Small intestine (tissue), 7 donors: ENCODE measurements at regions not wholly inside any gene's neighbourhood (a gene's known extent, or its start where the extent isn't known, plus 50 kb on each side); places are given as distances from the start of the nearest gene placed in this dataset.

Experiments
- DNase-seq, 2 donors: peaks; one replicate each; pipeline versions ENCODE4 v3.0.0 to v3.0.0-alpha.2; 2013
- FAIRE-seq: peaks from 2 replicates; lab custom pipeline; 2012; peaks lifted over from hg19 to GRCh38; lab: Jason Lieb, UNC
- H3K27ac ChIP-seq, 3 donors: one replicate each; pipeline ENCODE4 v1.5.1; 2013; ENCODE audit warnings: low read length in 2 of 3, mild to moderate bottlenecking in 2 of 3, control low read depth in 1 of 3, inconsistent platforms in 1 of 3, low read depth in 1 of 3, moderate library complexity in 1 of 3
- H3K27me3 ChIP-seq, 3 donors: one replicate each; pipeline ENCODE4 v1.6.1; 2013; ENCODE audit warnings: low read length in 3 of 3, inconsistent platforms in 1 of 3; ENCODE audit not compliant: control insufficient read depth in 3 of 3, insufficient read depth in 3 of 3
- H3K36me3 ChIP-seq, 3 donors: one replicate each; pipeline ENCODE4 v1.6.1; 2013; ENCODE audit warnings: low read length in 3 of 3, inconsistent platforms in 1 of 3, low read depth in 1 of 3, mild to moderate bottlenecking in 1 of 3, moderate library complexity in 1 of 3; ENCODE audit not compliant: control insufficient read depth in 3 of 3, insufficient read depth in 2 of 3
- H3K4me1 ChIP-seq, 3 donors: one replicate each; pipeline ENCODE4 v1.6.1; 2013; ENCODE audit warnings: low read length in 2 of 3, inconsistent platforms in 1 of 3, low read depth in 1 of 3, mild to moderate bottlenecking in 1 of 3, moderate library complexity in 1 of 3; ENCODE audit not compliant: control insufficient read depth in 3 of 3, insufficient read depth in 2 of 3
- H3K4me3 ChIP-seq, 3 donors: one replicate each; pipeline ENCODE4 v1.5.1; 2013; ENCODE audit warnings: low read length in 3 of 3, control low read depth in 1 of 3, inconsistent platforms in 1 of 3, low read depth in 1 of 3, mild to moderate bottlenecking in 1 of 3, moderate library complexity in 1 of 3
- H3K9me3 ChIP-seq, 2 donors: one replicate each; pipeline ENCODE4 v1.6.1; 2013; ENCODE audit warnings: low read depth in 1 of 2, low read length in 1 of 2; ENCODE audit not compliant: control insufficient read depth in 2 of 2, insufficient read depth in 1 of 2
- WGBS, 3 donors: extraction: QIAGEN DNeasy Blood & Tissue Kit; methylation state at CpG; one replicate each; pipeline ENCODE4 v1.1.7; 2013; 5-methylcytosine and 5-hydroxymethylcytosine counted together
- donor health status: healthy with polysubstance abuse.
- donor health status: control.
- donor health status: control.
- donor health status: Bipolar disorder and iron deficiency.
- donor health status: healthy.

DNA sequence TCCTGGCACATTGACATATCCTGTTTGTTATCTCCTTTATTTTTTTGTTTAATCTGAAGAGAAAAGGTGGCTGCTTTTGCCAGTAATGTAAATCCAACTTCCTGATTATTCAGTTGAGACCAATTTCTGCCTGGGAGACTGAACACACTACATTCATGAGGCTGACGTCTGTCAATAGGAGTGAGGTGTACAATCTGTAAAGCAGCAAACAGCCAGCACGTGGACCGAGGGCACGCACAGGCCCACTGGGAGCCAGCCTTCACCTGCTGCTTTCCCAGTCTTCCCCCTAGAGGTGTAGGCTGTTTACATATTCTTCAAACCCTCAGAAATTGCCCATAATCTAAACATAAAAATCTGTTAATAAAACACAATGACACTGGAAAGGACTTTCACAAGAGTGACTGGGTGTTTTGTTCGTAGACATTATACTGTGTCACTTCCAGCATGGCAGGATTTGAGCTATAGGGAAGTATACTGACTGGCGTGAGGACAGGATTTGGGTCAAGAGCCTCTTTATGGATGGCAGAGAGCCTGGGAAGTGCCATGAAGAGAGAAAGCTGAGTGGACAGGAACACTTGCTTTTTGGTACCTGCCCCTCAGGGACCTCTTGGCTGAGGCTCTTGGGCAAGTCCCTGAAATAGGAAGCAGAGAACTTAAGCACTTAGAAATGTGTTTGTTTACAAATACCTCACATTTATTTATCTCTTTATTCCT lies 552.9 kb upstream of the CAMK1G start:
- H3K9me3 ChIP-seq: no peaks in the 10 kb centered on the region
- FAIRE-seq: no peak
- no peak for DNase-seq
- H3K27me3 ChIP-seq: no peaks in the 10 kb centered on the region
- no peaks in the 10 kb centered on the region for H3K4me1 ChIP-seq
- H3K4me3 ChIP-seq: no peak overlapping the region
- H3K36me3 ChIP-seq: no peaks in the 10 kb centered on the region
- no peak overlapping the region for H3K27ac ChIP-seq
- WGBS, 3 donors: 70 to 83% (median 75%) methylated on average over 6 of the region's 6 CpGs

DNA sequence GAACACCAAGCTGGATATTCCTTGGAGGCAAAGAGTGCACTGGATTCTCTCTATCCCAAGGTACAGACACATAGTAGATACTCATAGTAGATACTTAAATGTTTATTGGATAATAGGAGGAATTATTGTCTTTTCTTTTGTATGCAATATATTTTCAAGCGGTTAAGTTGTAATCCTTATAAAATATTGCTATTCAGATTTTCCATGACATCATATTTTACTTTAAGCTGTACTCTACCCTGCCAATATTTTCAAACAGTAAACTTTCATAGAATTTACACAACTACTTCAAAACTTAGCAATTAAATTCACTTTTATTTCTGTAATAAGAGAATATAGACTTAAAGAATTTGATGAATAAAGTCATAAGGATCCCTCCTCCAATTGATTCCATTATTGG lies 546.5 kb upstream of the CAMK1G start:
- no peaks in the 10 kb centered on the region for H3K27me3 ChIP-seq
- no peak overlapping the region for H3K27ac ChIP-seq
- H3K9me3 ChIP-seq: no peaks in the 10 kb centered on the region
- H3K36me3 ChIP-seq: no peaks in the 10 kb centered on the region
- FAIRE-seq: no peak
- no peak overlapping the region for H3K4me3 ChIP-seq
- 74 to 87% (median 84%) methylated on average over 1 of the region's 1 CpG for WGBS, 3 donors
- no peaks in the 10 kb centered on the region for H3K4me1 ChIP-seq
- no peak for DNase-seq

DNA sequence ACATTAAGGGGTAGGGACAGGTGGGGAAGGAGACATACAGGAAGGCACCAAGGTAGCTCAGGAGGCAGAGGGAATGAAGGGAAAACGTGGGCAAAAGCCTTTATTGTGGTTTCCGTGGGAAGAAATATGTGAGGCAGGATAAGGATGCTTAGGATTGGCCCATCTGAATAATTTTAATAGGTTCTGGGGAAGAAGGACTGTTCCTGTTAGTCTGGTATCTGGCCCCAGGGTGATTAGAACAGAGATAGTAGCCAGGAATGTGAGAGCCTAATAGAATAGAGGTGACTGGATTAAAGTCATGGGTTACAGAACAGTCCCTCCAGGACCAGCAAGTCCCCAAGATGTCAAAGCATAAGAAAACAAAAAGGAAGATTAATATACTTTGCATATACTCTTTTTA lies 545.2 kb upstream of the CAMK1G start:
- DNase-seq: no peak
- Histone ChIP-seq H3K4me1 (no peaks in the 10 kb centered on the region), H3K36me3 (no peaks in the 10 kb centered on the region), H3K27me3 (no peaks in the 10 kb centered on the region), H3K27ac (no peak overlapping the region), H3K4me3 (no peak overlapping the region), H3K9me3 (no peaks in the 10 kb centered on the region)
- FAIRE-seq: no peak
- WGBS, 3 donors: 7 to 49% (median 23%) methylated on average over 2 of the region's 2 CpGs

DNA sequence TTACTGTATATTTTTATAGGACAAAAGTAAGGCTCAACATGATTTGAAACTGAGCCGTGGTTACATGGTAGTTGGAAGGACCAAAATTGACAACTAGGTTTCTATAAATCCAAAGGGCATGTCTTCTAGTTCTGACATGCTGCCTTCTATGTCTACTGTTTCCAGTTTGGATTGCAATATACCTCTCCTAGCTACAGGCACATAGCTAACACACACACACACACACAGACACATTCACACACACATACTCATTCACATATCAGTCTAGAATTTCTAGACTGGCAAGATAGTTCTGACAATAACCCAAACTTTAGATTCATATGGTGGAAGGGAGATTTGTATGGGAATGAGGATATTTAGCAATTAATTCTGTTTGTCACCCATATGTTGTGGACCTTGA lies 544.8 kb upstream of the CAMK1G start:
- 82 to 97% (median 83%) methylated on average over 1 of the region's 1 CpG for WGBS, 3 donors
- no peak for FAIRE-seq
- Histone ChIP-seq H3K27me3 (no peaks in the 10 kb centered on the region), H3K36me3 (no peaks in the 10 kb centered on the region), H3K27ac (no peak overlapping the region), H3K9me3 (no peaks in the 10 kb centered on the region), H3K4me1 (no peaks in the 10 kb centered on the region), H3K4me3 (no peak overlapping the region)
- no peak for DNase-seq

DNA sequence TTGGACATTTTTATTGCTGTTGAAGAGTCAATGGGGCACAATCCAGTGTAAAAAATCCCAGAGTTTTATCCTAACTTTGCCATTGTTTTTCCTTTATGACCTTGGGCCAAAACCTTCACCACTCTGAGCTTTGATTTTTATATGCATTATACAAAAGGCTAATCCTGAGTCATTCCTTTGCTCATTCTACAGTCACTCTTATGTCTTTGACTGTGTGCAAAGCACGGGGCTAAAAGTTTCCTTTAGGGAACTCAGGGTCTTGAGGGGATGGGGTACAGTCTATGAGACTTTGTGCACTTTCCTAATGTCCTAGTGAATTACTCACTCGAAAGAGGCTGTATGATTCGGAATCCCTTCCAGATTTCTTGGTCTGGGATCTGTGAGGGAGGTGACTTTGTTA lies 543.2 kb upstream of the CAMK1G start:
- Histone ChIP-seq H3K27ac (no peak overlapping the region), H3K9me3 (no peaks in the 10 kb centered on the region), H3K36me3 (no peaks in the 10 kb centered on the region), H3K4me3 (no peak overlapping the region), H3K4me1 (no peaks in the 10 kb centered on the region), H3K27me3 (no peaks in the 10 kb centered on the region)
- no peak for FAIRE-seq
- no peak for DNase-seq
- WGBS, 3 donors: 86 to 94% (median 89%) methylated on average over 3 of the region's 3 CpGs

DNA sequence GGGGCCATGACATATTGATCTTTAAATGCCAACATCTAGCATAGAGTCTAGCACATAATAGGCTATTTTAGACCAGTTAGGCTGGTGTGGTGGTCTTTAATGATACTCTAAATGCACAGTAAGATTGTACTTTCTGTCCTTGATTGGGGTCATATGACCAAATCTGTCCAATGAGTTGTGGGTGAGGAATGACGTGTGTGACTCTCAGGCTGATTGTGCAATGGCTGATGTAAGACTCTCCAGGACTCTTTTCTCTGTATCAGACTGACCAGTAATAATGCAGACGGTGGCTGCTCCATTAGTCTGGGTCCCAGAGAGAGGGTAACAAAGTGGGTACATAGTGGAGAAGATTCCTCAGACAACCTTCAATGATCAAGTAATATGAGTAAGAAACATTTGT lies 541.6 kb upstream of the CAMK1G start:
- Histone ChIP-seq H3K36me3 (no peaks in the 10 kb centered on the region), H3K9me3 (no peaks in the 10 kb centered on the region), H3K27ac (no peak overlapping the region), H3K4me1 (no peaks in the 10 kb centered on the region), H3K27me3 (no peaks in the 10 kb centered on the region), H3K4me3 (no peak overlapping the region)
- no peak for DNase-seq
- 71 to 82% (median 74%) methylated on average over 2 of the region's 2 CpGs for WGBS, 3 donors
- no peak for FAIRE-seq

DNA sequence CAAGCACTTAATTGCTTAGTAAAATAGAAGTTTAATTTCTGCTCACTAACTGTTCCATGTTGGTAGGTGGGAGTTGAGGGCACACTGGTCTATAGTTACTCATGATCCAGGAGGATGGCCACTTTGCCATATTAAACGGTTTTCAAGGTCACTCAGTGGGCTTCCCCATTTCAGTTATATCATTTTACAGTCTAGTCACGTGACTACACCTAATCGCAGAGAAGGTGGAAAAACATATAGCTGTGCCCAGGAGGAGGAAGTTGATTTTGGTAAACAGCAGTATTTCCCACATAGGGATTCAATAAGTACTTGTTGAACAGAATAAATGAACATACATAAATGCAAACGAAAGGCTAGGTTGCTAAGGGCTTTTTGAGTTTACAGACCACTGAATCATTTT lies 541.1 kb upstream of the CAMK1G start:
- FAIRE-seq: no peak
- no peaks in the 10 kb centered on the region for H3K36me3 ChIP-seq
- H3K9me3 ChIP-seq: no peaks in the 10 kb centered on the region
- H3K27me3 ChIP-seq: no peaks in the 10 kb centered on the region
- no peak overlapping the region for H3K4me3 ChIP-seq
- no peaks in the 10 kb centered on the region for H3K4me1 ChIP-seq
- no peak for DNase-seq
- 66 to 77% (median 70%) methylated on average over 4 of the region's 4 CpGs for WGBS, 3 donors
- no peak overlapping the region for H3K27ac ChIP-seq

DNA sequence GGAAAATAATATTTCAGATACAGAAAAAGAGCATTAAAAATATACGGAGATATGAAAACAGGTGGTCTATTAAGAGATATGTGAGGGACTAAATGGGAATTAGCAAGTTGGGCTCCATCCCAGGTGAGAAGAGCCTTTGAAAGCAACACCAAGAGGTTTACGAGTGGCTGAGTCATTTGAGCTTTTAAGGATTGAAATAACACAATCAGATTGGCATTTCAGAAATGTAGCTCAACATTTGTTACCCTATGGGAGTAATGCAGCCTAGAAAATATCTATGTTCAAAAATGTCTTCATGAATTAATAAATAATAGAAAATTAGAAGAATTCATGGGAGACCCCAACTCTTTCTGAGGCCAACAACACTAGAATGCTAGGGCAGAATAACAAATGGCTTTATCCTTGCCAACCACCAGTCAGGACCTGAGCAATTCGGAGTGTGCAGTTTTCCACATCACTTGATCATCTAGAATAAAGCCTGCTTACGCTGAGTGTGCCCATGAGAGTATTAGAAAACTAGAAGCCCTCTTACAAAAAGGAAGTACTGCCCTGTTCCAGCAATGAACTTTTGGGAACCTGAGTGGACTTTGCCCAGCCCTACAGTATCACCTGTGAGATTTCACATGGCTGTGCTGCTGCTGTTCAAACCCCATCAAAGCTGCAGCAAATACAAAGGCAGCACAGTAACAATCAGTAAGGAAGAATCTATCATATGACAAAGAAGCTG lies 538.0 kb upstream of the CAMK1G start:
- H3K27ac ChIP-seq: no peak overlapping the region
- DNase-seq (no peak), FAIRE-seq (no peak)
- no peaks in the 10 kb centered on the region for H3K9me3 ChIP-seq
- WGBS, 3 donors: 70 to 80% (median 73%) methylated on average over 4 of the region's 4 CpGs
- H3K4me1 ChIP-seq: no peaks in the 10 kb centered on the region
- no peaks in the 10 kb centered on the region for H3K36me3 ChIP-seq
- no peak overlapping the region for H3K4me3 ChIP-seq
- H3K27me3 ChIP-seq: no peaks in the 10 kb centered on the region
